HCT116 (cell line): ENCODE measurements at regions not wholly inside any gene's neighbourhood (a gene's known extent, or its start where the extent isn't known, plus 50 kb on each side); places are given as distances from the start of the nearest gene placed in this dataset.

Experiments used
- CTCF ChIP-seq, 3 experiments: fragments of 200-600 bp in 1 of 3; sonication (generic) in 1 of 3; IDR thresholded peaks in 2 of 3; conservative IDR thresholded peaks in 1 of 3; 2 replicates each; pipeline ENCODE4 v1.5.1; 2012 to 2017; ENCODE audit warnings: low read depth in 2 of 3, low read length in 2 of 3, antibody characterized with exemption in 1 of 3, borderline replicate concordance in 1 of 3, control low read depth in 1 of 3, mild to moderate bottlenecking in 1 of 3, mixed read lengths in 1 of 3, mixed run types in 1 of 3, moderate library complexity in 1 of 3; ENCODE audit not compliant: insufficient read depth in 1 of 3
- EZH2 ChIP-seq: fragments of 200-600 bp; sonication (generic); IDR thresholded peaks from 2 replicates; pipeline ENCODE4 v1.6.1; 2017; ENCODE audit warnings: antibody characterized with exemption, mixed run types
- JUND ChIP-seq: IDR thresholded peaks from 2 replicates; pipeline ENCODE4 v1.6.1; 2012
- POLR2AphosphoS5 ChIP-seq: IDR thresholded peaks from 2 replicates; pipeline ENCODE4 v1.6.1; 2011; ENCODE audit warnings: mild to moderate bottlenecking, low read depth, low read length, moderate library complexity
- SP1 ChIP-seq: IDR thresholded peaks from 2 replicates; pipeline ENCODE4 v1.6.1; 2012; ENCODE audit warnings: low read depth
- SRF ChIP-seq: IDR thresholded peaks from 2 replicates; pipeline ENCODE4 v1.6.1; 2012; ENCODE audit warnings: low read depth

- TF ChIP-seq EZH2 (no peak), CTCF (IDR thresholded peaks at IDR 0.05 in 2 of 3, conservative IDR thresholded peaks at IDR 0.05 in 1 of 3; ENCODE audit: borderline replicate concordance in 1 of 3, insufficient read depth in 1 of 3, low read depth in 2 of 3, low read length in 2 of 3) (no peak), POLR2AphosphoS5 (no peak), JUND (no peak), SP1 (no peak), SRF (no peak)
These were observed 662.6 kb upstream of the FAM98A start for GRCh38 chr2:34261701-34262100.
